A549 (cell line): ENCODE measurements at regions not wholly inside any gene's neighbourhood (a gene's known extent, or its start where the extent isn't known, plus 50 kb on each side); places are given as distances from the start of the nearest gene placed in this dataset.

ENCODE experiments used
- CBX2 ChIP-seq: fragments of 200-600 bp; sonication (generic); IDR thresholded peaks from 2 replicates; pipeline ENCODE4 v1.6.1; 2016; ENCODE audit warnings: low read depth, mild to moderate bottlenecking, borderline replicate concordance
- CEBPB ChIP-seq, 2 experiments: fragments of >200 bp in 1 of 2; sonication (Bioruptor Twin) in 1 of 2; formaldehyde crosslinking in 1 of 2; IDR thresholded peaks; 2 replicates each; pipeline ENCODE4 v1.6.1; 2012 to 2016
- CHD2 ChIP-seq: fragments of 150-350 bp; IDR thresholded peaks from 2 replicates; pipeline ENCODE4 v1.6.1; 2014; ENCODE audit warnings: low read length; ENCODE audit not compliant: partially characterized antibody
- CTCF ChIP-seq: fragments of >200 bp; sonication (Bioruptor Twin); formaldehyde crosslinking; IDR thresholded peaks from 3 replicates; pipeline ENCODE4 v1.5.1; 2016
- EP300 ChIP-seq, 2 experiments: fragments of >200 bp; sonication (Bioruptor Twin); formaldehyde crosslinking; IDR thresholded peaks; 2 replicates in 1 of 2; 3 replicates in 1 of 2; pipeline ENCODE4 v1.6.1; 2016 to 2017
- MAX ChIP-seq: IDR thresholded peaks from 2 replicates; pipeline ENCODE4 v1.6.1; 2012
- NR3C1 ChIP-seq: fragments of >200 bp; sonication (Bioruptor Twin); formaldehyde crosslinking; IDR thresholded peaks from 3 replicates; pipeline ENCODE4 v1.6.1; 2017
- REST ChIP-seq: fragments of 200-600 bp; sonication (generic); IDR thresholded peaks from 2 replicates; pipeline ENCODE4 v1.6.1; 2016; ENCODE audit warnings: antibody characterized with exemption, mild to moderate bottlenecking, moderate library complexity
- USF2 ChIP-seq: fragments of 450-650 bp; IDR thresholded peaks from 2 replicates; pipeline ENCODE4 v1.6.1; 2014; ENCODE audit warnings: antibody characterized with exemption
- ZNF302 ChIP-seq: fragments of 250-450 bp; sonication (Bioruptor Pico); IDR thresholded peaks from 2 replicates; pipeline ENCODE4 v1.9.0; 2021; ENCODE audit warnings: inconsistent platforms, mild to moderate bottlenecking, moderate library complexity

GRCh38 chr11:101715281-101715680, 131.5 kb upstream of the TRPC6 start:
- TF ChIP-seq CTCF (no peak), CEBPB (IDR thresholded peaks at IDR 0.05) (no peak), NR3C1 (no peak), USF2 (no peak), MAX (no peak), EP300 (IDR thresholded peaks at IDR 0.05) (no peak), CHD2 (no peak), REST (no peak), ZNF302 (CRISPR knock-in tag) (no peak), CBX2 (no peak)
